Tibial nerve (tissue), 4 donors: ENCODE measurements at regions not wholly inside any gene's neighbourhood (a gene's known extent, or its start where the extent isn't known, plus 50 kb on each side); places are given as distances from the start of the nearest gene placed in this dataset.

Source experiments
- CTCF ChIP-seq, 5 experiments: fragments of 200-600 bp in 3 of 5; fragments of 450-650 bp in 2 of 5; sonication (generic) in 3 of 5; IDR thresholded peaks; one replicate each; pipeline ENCODE4 v1.5.1; 2016 to 2019; ENCODE audit warnings: antibody characterized with exemption in 5 of 5, mild to moderate bottlenecking in 3 of 5, moderate library complexity in 2 of 5
- EP300 ChIP-seq, 2 donors: sonication (generic); formaldehyde crosslinking; IDR thresholded peaks; one replicate each; pipeline ENCODE4 v1.6.1; 2017; ENCODE audit warnings: antibody characterized with exemption in 2 of 2, mild to moderate bottlenecking in 1 of 2
- POLR2A ChIP-seq, 2 donors: fragments of 450-650 bp; IDR thresholded peaks; one replicate each; pipeline ENCODE4 v1.6.1; 2017; ENCODE audit warnings: antibody characterized with exemption in 2 of 2, mild to moderate bottlenecking in 2 of 2, moderate library complexity in 2 of 2

GRCh38 chr5:68795190-68795589, 298.6 kb upstream of the SLC30A5 start:
- no peak for TF ChIP-seq EP300 (IDR thresholded peaks at IDR 0.05)
- TF ChIP-seq CTCF (IDR thresholded peaks at IDR 0.05): no peak
- no peak for TF ChIP-seq POLR2A (IDR thresholded peaks at IDR 0.05)
